Endothelial cell (in vitro differentiated cells): ENCODE measurements at regions not wholly inside any gene's neighbourhood (a gene's known extent, or its start where the extent isn't known, plus 50 kb on each side); places are given as distances from the start of the nearest gene placed in this dataset.

ENCODE experiments used
- DNase-seq: peaks from one replicate; pipeline ENCODE4 v3.0.0; 2021; ENCODE audit warnings: low spot score
- H3K27ac Mint-ChIP-seq: one replicate; pipeline ENCODE4 v1.8.0; 2021; ENCODE audit warnings: mixed read lengths, inconsistent platforms; ENCODE audit not compliant: unreplicated experiment
- H3K27me3 Mint-ChIP-seq: one replicate; pipeline ENCODE4 v1.8.0; 2021; ENCODE audit warnings: mild to moderate bottlenecking, moderate library complexity, mixed read lengths, inconsistent platforms; ENCODE audit not compliant: unreplicated experiment
- H3K36me3 Mint-ChIP-seq: one replicate; pipeline ENCODE4 v1.8.0; 2021; ENCODE audit warnings: mild to moderate bottlenecking, low read depth, mixed read lengths, inconsistent platforms; ENCODE audit not compliant: unreplicated experiment
- H3K4me1 Mint-ChIP-seq: one replicate; pipeline ENCODE4 v1.8.0; 2021; ENCODE audit warnings: mild to moderate bottlenecking, mixed read lengths, inconsistent platforms; ENCODE audit not compliant: unreplicated experiment
- H3K4me3 Mint-ChIP-seq: one replicate; pipeline ENCODE4 v1.8.0; 2021; ENCODE audit warnings: mild to moderate bottlenecking, mixed read lengths, inconsistent platforms; ENCODE audit not compliant: unreplicated experiment
- H3K9me3 Mint-ChIP-seq: one replicate; pipeline ENCODE4 v1.8.0; 2021; ENCODE audit warnings: mixed read lengths, inconsistent platforms; ENCODE audit not compliant: unreplicated experiment
- TF ChIP-seq, protein P1 (sequence below): fragments of 200-600 bp; sonication (generic); IDR thresholded peaks from one replicate; pipeline ENCODE4 v1.5.0; 2021; ENCODE audit warnings: antibody characterized with exemption; ENCODE audit not compliant: unreplicated experiment

DNA sequence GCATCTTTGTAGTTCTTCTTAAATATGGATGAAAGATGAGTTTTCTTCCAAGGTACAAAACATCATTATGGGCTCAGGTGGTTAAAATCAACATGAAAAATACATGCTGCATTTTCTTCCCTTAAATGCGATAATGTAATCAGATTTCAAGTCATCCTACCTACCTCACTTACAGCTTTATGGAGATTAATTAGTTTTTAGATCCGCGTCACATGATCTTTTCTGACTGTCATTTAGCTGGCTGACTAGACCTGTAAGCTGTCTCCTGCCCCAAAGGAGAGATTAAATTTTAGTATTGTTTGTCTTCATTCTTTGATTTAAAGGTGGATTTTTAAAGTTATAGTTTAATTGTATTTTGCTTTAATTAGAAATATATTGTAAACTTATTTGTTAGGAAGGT is 678.0 kb upstream of the ZEB2 start:
- H3K27ac Mint-ChIP-seq = no peak overlapping the region
- no peaks in the 10 kb centered on the region for H3K36me3 Mint-ChIP-seq
- no peak overlapping the region for H3K4me3 Mint-ChIP-seq
- peaks cover 1% of the 10 kb centered on the region for H3K27me3 Mint-ChIP-seq
- TF ChIP-seq, protein P1, sequence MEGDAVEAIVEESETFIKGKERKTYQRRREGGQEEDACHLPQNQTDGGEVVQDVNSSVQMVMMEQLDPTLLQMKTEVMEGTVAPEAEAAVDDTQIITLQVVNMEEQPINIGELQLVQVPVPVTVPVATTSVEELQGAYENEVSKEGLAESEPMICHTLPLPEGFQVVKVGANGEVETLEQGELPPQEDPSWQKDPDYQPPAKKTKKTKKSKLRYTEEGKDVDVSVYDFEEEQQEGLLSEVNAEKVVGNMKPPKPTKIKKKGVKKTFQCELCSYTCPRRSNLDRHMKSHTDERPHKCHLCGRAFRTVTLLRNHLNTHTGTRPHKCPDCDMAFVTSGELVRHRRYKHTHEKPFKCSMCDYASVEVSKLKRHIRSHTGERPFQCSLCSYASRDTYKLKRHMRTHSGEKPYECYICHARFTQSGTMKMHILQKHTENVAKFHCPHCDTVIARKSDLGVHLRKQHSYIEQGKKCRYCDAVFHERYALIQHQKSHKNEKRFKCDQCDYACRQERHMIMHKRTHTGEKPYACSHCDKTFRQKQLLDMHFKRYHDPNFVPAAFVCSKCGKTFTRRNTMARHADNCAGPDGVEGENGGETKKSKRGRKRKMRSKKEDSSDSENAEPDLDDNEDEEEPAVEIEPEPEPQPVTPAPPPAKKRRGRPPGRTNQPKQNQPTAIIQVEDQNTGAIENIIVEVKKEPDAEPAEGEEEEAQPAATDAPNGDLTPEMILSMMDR = no peak
- DNase-seq = no peak
- H3K9me3 Mint-ChIP-seq = no peaks in the 10 kb centered on the region
- peaks cover 18% of the 10 kb centered on the region for H3K4me1 Mint-ChIP-seq

DNA sequence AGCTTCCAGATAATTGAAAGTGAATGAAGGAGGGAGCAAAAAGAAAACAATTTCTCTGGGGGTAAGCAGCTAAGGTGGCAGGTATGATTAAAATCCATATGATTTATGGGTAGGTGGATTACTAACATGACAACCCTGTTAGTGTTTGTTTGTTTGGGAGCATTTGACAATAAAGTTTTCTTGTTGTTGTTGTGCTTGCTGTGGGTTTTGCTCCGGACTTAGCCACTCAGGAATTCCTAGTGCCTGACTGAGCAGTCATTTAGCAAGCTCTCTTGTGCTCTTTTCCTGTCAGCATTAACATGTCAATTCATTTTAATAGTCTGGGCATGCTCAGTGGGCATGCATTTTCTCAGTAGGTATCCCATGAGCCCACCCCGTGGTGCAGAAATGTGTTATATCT is 674.8 kb upstream of the ZEB2 start:
- H3K36me3 Mint-ChIP-seq = no peaks in the 10 kb centered on the region
- peaks cover 1% of the 10 kb centered on the region for H3K27me3 Mint-ChIP-seq
- H3K4me1 Mint-ChIP-seq = peaks cover 18% of the 10 kb centered on the region
- no peaks in the 10 kb centered on the region for H3K9me3 Mint-ChIP-seq
- TF ChIP-seq, protein P1 = no peak
- H3K27ac Mint-ChIP-seq = no peak overlapping the region
- no peak overlapping the region for H3K4me3 Mint-ChIP-seq
- DNase-seq = no peak

DNA sequence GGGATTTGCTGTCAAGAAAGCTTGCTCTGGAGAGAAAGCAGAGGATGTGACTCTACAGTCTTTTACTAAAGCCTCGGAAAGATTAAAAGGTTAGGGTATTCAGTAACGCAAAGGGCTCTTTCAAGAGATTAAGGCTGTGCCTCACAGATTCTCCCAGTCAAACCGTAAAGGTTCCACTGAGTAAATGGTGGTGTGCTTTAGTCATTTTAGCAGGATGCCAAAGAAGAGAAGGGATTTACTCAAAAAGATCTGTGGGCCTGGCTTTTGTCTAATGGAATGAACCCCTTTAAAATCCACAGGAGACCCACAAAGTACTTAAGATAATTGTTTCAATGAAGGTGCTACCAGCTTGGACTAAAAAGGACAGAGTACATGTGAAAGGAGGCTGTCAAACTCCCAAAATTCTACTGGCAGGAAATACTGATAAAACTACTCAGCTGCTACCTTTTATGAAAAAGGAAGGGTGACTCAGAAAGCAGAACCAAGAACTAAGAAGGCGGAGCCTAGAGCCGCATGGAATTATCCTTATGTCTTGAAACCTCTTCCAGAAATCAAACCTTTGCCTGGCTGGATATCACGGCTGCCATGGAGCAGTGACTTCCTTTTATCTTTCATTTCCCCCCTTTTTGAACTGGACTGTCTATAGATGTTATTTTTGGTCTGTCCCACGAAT is 670.2 kb upstream of the ZEB2 start:
- Mint-ChIP-seq H3K27me3 (no peaks in the 10 kb centered on the region), H3K9me3 (no peaks in the 10 kb centered on the region), H3K27ac (no peak overlapping the region), H3K4me3 (no peak overlapping the region), H3K4me1 (peaks cover 7% of the 10 kb centered on the region), H3K36me3 (no peaks in the 10 kb centered on the region)
- DNase-seq = no peak
- TF ChIP-seq, protein P1 = no peak

GRCh38 chr2:145186303-145186702 is 666.4 kb upstream of the ZEB2 start:
- Mint-ChIP-seq H3K4me3 (no peak overlapping the region), H3K27ac (no peak overlapping the region), H3K9me3 (no peaks in the 10 kb centered on the region), H3K4me1 (no peaks in the 10 kb centered on the region), H3K36me3 (no peaks in the 10 kb centered on the region), H3K27me3 (no peaks in the 10 kb centered on the region)
- TF ChIP-seq, protein P1 = no peak
- DNase-seq = no peak

DNA sequence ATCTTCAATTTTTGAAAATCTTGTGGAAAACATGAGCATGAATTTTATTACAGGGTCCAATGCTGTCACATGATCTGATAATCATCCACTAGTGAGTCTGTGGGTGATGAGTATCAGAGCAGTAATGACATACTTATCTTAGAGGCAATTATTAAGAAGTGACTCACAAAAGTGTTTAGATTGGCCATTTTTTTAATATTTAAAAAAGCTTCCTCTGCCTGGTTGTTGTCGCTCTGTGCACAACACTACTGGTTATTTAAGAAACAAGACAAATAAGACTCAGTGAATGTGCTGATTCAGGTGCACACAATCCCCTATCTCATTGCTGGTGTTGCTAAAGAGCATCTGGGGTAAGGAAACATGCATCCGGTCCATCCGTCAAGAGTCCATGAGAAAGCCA is 665.8 kb upstream of the ZEB2 start:
- no peaks in the 10 kb centered on the region for H3K9me3 Mint-ChIP-seq
- no peaks in the 10 kb centered on the region for H3K27me3 Mint-ChIP-seq
- DNase-seq = no peak
- TF ChIP-seq, protein P1 = no peak
- no peaks in the 10 kb centered on the region for H3K36me3 Mint-ChIP-seq
- no peak overlapping the region for H3K27ac Mint-ChIP-seq
- H3K4me1 Mint-ChIP-seq = no peaks in the 10 kb centered on the region
- no peak overlapping the region for H3K4me3 Mint-ChIP-seq
